NCI-H524 treated with DMSO at 0.1 percent for 48 hours (cell line): ENCODE measurements at regions not wholly inside any gene's neighbourhood (a gene's known extent, or its start where the extent isn't known, plus 50 kb on each side); places are given as distances from the start of the nearest gene placed in this dataset.

Experiments used
- DNase-seq: peaks from one replicate; lab custom pipeline; 2025; lab: John Stamatoyannopoulos, UW

DNA sequence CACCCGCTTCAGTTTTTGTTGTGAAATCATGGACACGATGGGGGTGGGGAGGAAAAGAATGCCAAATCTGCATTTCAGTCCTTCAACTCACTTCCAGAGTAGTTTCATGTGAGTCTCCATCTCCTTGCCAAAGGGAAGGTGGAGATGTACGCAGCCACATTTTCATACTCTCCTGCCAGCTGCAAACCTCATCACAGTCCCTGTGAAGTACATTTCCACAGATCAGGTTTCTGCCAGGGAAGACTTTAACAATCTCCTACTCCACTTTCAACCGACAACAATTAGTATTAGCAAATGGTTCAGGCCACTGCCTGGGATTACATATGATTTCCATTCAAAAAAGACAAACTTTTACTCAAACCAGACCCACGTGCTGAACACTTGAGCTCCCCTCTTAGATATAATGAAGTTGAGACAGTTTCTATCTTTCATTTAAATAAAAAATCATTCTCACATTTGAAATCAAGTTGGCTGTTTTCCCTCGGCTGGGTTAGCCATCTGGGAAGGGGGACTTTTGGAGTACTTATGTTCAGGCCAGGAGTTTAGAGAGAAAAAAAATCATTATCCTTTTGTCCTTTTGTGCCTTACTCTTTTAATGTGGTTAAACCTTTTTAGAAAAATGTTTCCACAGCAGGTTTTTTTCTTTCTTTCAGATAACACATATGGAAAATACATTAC lies 51.0 kb upstream of the CEP162 start:
- peak; percentile 83 for DNase-seq
